HG02852 (cell line): ENCODE measurements at regions not wholly inside any gene's neighbourhood (a gene's known extent, or its start where the extent isn't known, plus 50 kb on each side); places are given as distances from the start of the nearest gene placed in this dataset.
"Not testable (repeated sequence)": the region's sequence is repeated elsewhere in the genome, so short reads cannot be mapped to it uniquely, and the experiment has no call there.

ENCODE experiments used
- ATAC-seq: cut with Tn5 transposase; IDR thresholded peaks from one replicate; pipeline ENCODE4 v1.9.1; 2021; ENCODE audit warnings: mild to moderate bottlenecking, moderate library complexity; ENCODE audit not compliant: unreplicated experiment

DNA sequence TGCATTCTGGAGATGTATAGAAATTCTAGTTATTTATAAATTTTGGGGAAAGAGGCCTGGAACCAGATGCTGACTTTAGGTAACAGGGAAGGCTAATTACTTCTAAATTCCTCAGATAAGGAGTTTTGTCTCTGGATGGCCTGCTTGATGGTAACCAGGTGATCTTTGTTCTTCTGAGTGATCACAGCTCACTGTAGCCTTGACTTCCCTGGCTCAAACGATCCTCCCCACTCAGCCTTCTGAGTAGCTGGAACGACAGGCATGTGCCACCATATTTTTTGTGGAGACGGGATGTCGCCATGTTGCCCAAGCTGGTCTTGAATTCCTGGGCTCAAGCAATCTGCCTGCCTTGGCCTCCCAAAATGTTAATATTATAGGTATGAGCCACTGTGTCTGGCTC lies 54.4 kb upstream of the MSH6 start:
- no peak for ATAC-seq

DNA sequence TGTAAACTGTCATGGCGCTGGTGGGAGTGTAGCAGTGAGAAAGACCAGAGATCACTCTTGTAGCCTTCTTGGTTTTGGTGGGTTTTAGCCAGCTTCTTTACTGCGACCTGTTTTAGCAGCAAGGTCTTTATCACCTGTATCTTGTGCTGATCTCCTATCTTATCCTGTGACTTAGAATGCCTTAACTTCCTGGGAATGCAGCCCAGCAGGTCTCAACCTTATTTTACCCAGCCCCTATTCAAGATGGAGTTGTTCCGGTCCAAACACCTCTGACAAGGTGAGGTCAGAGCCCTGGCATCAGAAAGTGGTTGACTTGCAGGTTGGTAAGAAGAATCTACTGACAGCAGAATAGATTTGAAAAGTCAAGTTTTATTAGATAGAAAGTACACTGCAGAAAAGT lies 55.0 kb upstream of the MSH6 start:
- no peak for ATAC-seq

- not testable (repeated sequence) for ATAC-seq
These were observed 56.0 kb upstream of the MSH6 start for GRCh38 chr2:47726978-47727377.

GRCh38 chr2:47725808-47726207 lies 57.1 kb upstream of the MSH6 start:
- peak; percentile 27 for ATAC-seq

GRCh38 chr2:47724221-47724981 lies 58.5 kb upstream of the MSH6 start:
- ATAC-seq: peak; percentile 86

DNA sequence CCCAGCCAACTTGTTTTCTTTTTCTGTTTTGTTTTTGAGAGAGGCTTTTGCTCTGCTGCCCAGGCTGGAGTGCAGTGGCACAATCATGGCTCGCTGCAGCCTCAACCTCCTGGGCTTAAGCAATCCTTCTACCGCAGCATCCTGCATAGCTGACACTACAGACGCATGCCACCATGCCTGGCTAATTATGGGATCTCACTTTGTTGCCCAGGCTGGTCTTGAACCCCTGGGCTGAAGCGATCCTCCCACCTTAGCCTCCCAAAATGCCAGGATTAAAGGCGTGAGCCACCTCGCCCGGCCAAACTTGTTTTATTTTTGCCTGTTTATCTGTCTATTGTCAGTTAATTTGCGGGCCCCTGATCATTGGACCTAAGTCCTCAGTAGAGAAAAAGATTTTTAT lies 61.6 kb upstream of the MSH6 start:
- ATAC-seq: no peak

- ATAC-seq: no peak
These were observed 62.4 kb upstream of the MSH6 start for GRCh38 chr2:47720559-47720958.

DNA sequence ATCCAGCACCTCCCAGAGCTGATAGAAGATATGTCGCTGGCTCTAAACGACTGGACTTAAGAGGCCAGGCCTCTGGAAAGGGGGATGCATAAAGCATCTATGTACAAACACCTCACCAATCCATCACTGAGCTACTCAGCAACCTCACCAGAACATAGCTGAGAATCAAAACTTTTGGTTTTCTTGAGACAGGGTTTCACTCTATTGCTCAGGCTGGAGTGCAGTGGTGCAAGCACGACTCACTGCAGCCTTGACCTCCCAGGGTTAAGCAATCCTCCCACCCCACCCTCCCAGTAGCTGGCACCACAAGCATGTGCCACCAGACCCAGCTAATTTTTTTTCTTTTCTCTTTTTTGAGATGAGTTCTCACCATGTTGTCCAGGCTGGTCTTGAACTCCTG lies 62.9 kb upstream of the MSH6 start:
- ATAC-seq: no peak

GRCh38 chr2:47719099-47719498 lies 63.8 kb upstream of the MSH6 start:
- peak; percentile 77 for ATAC-seq

DNA sequence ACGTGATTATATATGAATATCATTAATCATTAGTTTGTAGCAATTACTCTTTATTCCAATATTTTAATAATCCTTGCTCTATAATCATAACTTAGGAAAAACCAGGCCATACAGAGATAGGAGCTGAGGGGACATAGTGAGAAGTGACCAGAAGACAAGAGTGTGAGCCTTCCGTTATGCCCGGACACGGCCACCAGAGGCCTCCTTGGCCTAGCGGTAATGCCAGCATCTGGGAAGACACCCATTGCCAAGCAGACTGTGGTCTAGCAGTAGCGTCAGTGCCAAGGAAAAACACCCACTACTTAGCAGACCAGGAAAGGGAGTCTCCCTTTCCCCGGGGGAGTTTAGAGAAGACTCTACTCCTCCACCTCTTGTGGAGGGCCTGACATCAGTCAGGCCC lies 66.6 kb upstream of the MSH6 start:
- not testable (repeated sequence) for ATAC-seq

DNA sequence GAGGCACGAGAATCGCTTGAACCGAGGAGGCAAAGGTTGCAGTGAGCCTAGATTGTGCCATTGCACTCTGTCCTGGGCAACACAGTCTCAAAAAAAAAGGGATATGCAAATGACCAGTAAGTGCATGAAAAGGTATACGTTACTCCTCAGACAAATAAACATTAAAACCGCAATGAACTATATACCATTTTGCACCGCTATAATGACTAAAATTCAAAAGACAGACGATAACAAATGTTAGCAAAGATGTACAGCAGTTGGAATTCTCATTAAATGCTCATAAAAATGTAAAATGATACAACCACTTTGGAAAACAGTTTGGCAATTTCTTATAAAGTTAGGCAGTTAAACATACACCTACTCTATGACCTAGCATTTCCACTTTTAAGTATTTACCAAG lies 67.4 kb upstream of the MSH6 start:
- no peak for ATAC-seq

GRCh38 chr2:47708801-47709499 lies 74.0 kb upstream of the MSH6 start:
- peak; percentile 75 for ATAC-seq

DNA sequence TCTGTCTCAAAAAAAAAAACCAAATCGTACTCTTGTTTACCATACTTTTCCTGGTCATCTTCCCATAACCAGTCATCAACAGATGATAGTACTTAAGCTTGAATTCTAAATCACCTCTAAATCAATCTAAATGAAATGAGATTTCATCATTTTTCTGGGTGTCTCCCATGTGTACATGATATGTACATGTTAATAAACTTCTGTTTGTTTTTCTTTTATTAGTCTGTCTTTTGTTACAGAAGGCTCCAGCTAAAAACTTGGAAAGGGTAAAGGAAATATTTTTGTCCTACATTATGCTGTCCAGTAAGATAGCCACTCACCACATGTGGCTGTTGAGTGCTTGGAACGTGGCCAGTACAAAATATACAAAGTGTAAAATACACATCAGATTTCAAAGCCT lies 78.7 kb upstream of the MSH6 start:
- ATAC-seq: no peak

GRCh38 chr2:47699533-47700215 lies 83.3 kb upstream of the MSH6 start:
- no peak for ATAC-seq

DNA sequence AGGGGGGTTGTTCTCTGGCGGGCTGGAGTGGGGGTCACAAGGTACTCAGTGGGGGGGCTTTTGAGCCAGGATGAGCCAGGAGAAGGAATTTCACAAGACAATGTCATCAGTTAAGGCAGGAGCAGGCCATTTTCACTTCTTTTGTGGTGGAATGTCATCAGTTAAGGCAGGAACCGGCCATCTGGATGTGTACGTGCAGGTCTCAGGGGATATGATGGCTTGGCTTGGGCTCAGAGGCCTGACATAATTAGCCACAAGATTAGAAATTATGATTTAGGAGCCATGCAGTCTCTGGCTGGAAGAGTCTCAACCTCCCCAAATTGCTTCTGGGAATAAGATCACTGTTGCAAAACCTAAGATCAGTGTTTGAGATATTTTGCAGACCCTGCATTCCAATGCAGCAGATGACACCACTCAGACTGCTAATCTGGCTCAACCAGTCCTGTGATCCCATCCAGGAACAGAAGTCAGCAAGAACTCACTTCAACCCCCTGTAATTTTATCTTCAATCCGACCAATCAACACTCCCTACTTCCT lies 84.4 kb upstream of the MSH6 start:
- ATAC-seq: not testable (repeated sequence)

- not testable (repeated sequence) for ATAC-seq
These were observed 85.1 kb upstream of the MSH6 start for GRCh38 chr2:47697681-47698435.

DNA sequence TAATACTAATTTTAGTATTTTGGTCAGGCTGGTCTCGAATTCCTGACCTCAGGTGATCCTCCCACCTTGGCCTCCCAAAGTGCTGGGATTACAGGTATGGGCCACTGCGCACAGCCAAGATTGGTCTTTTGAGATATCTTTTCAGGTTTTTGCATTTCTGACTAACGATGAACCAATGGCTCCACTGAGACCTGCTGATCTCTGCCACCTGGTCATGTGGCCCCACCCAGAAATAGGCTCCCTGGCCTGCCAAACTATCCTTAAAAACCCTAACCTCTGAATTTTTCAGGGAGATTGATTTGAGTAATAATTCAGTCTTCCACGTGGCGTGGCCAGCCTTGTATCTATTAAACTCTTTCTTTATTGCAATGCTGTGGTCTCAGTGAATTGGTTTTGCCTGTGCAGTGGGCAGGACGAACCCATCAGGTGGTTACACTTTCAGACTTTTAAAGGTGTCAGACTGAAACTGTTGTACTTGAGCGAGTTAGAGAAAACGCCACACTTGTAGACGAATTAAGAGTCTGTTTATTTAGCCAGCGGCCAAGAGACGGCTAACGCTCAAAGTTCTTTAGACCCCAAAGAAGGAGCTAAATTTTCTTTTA lies 85.8 kb upstream of the MSH6 start:
- ATAC-seq: peak; percentile 93

DNA sequence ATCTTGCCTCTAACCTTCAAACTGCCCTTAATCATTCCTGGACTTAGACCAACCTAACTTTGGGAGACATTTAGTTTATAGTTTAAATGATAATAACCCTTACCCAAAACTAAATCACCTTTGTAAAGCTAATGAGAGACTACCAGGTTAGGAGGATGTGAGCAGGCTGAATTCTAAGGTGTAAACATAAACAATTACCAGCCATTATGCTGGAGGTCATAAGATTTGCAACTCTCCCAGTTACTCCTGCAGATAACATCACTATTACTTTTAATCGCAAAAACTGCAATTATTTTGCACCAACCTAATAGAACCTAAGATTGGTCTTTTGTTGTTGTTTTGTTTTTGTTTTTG lies 86.5 kb upstream of the MSH6 start:
- ATAC-seq: no peak

DNA sequence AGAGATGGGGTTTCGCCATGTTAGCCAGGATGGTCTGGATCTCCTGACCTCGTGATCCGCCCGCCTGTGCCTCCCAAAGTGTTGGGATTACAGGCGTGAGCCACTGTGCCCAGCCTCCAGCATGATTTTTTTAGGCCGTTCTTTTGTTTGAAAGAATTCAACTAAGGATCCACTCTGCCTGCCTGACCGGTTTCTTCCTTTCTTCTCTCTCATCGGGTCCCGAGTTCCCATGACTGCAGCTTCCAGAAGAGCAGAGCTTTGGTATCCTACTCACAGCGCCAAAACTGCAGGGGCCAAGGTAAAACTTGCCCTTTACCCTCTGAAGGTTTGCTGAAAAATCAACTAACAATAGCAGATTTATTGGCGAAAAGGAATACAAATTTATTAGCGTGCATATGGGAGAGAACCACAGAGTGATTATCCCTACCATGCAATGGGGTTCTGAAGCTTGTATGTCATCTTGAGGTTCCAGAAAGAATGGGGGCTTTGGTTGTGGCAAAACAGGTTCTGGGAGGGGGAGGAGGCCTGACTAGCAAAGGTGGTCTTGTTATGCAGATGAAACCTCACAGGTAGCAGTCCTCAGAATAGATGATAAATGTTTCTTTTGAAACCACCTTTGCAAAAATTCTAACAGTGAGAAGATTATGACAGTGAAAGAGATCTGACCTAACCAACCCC lies 87.0 kb upstream of the MSH6 start:
- ATAC-seq: no peak

DNA sequence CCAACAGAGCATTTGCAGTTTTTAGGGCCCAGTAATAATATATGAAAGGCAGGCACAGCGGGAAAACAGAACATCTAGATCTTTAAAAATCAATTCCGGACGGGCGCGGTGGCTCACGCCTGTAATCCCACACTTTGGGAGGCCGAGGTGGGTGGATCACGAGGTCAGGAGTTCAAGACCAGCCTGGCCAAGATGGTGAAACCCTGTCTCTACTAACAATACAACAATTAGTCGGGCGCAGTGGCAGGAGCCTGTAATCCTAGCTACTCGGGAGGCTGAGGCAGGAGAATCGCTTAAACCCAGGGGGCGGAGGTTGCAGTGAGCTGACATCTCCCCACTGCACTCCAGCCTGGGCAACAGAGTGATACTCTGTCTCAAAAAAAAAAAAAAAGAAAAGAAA lies 88.5 kb upstream of the MSH6 start:
- ATAC-seq: not testable (repeated sequence)
